K562 (cell line): ENCODE measurements at regions not wholly inside any gene's neighbourhood (a gene's known extent, or its start where the extent isn't known, plus 50 kb on each side); places are given as distances from the start of the nearest gene placed in this dataset.

ENCODE experiments used
- ATAC-seq: fragments of 200-7000 bp; cut with Tn5 transposase; 3 replicates; pipeline ENCODE4 v1.9.1; 2020; ENCODE audit warnings: moderate library complexity
- BruUV-seq: library from RNA; stranded (reverse); fragments of 400-500 nt; replicated peaks from 2 replicates; lab custom pipeline; 2021; lab: Mats Ljungman, UMichigan
- CTCF ChIA-PET: fragments of 300-600 bp; formaldehyde crosslinking; extraction: SDS; loops from one replicate; lab custom pipeline; 2021; ENCODE audit warnings: low intra/inter-chr PET ratio; lab: Yijun Ruan, JAX
- POLR2A ChIA-PET: fragments of 300-600, 350-650 bp; sonication (Branson Sonifier 250); formaldehyde crosslinking; extraction: SDS; loops from one replicate; lab custom pipeline; 2021; ENCODE audit warnings: antibody characterized with exemption, inconsistent platforms; lab: Yijun Ruan, JAX
- DNase-seq, 4 experiments: peaks; one replicate each; pipeline versions ENCODE4 v3.0.0 to v3.0.0-alpha.2; 2011 to 2018; ENCODE audit warnings: low spot score in 3 of 4, mixed read lengths in 3 of 4; ENCODE audit errors: extremely low read depth in 1 of 4
- FAIRE-seq: peaks from 2 replicates; lab custom pipeline; 2011; peaks lifted over from hg19 to GRCh38; lab: Jason Lieb, UNC
- H2AFZ ChIP-seq: 2 replicates; pipeline ENCODE4 v1.6.0; 2011; ENCODE audit warnings: low read depth, low read length, control low read depth, inconsistent platforms
- H3K27ac ChIP-seq: fragments of 200-600 bp; 3 replicates; pipeline ENCODE4 v1.8.0; 2011; ENCODE audit warnings: low read depth, mild to moderate bottlenecking, control low read depth, inconsistent platforms, low read length, moderate library complexity, mixed read lengths; ENCODE audit errors: extremely low read depth
- H3K27me3 ChIP-seq, 2 experiments: fragments of 300-600 bp in 1 of 2; 2 replicates in 1 of 2; 3 replicates in 1 of 2; pipeline versions ENCODE4 v1.6.0 to v1.8.0; 2011; ENCODE audit warnings: inconsistent platforms in 2 of 2, low read length in 2 of 2, mild to moderate bottlenecking in 1 of 2, mixed read lengths in 1 of 2, moderate library complexity in 1 of 2; ENCODE audit not compliant: control insufficient read depth in 2 of 2, insufficient read depth in 2 of 2
- H3K36me3 ChIP-seq: fragments of 300-600 bp; 3 replicates; pipeline ENCODE4 v1.8.0; 2011; ENCODE audit warnings: mild to moderate bottlenecking, low read length, inconsistent platforms; ENCODE audit not compliant: control insufficient read depth, insufficient read depth
- H3K4me1 ChIP-seq, 2 experiments: fragments of 200-600 bp in 1 of 2; replicated peaks in 1 of 2; 2 replicates in 1 of 2; 3 replicates in 1 of 2; pipeline versions ENCODE4 v1.5.1 to v1.8.0; 2011; ENCODE audit warnings: inconsistent platforms in 2 of 2, low read length in 2 of 2, mild to moderate bottlenecking in 1 of 2, mixed read lengths in 1 of 2, moderate library complexity in 1 of 2; ENCODE audit not compliant: control insufficient read depth in 2 of 2, insufficient read depth in 2 of 2
- H3K4me2 ChIP-seq: 2 replicates; pipeline ENCODE4 v1.6.1; 2011; ENCODE audit warnings: low read length, control low read depth, inconsistent platforms, mixed read lengths; ENCODE audit not compliant: insufficient read depth
- H3K4me3 ChIP-seq: fragments of 200-600 bp; sonication (generic), shearing (Covaris generic); 2 replicates; pipeline ENCODE4 v1.5.1; 2016; ENCODE audit warnings: control low read depth, inconsistent platforms
- H3K79me2 ChIP-seq: fragments of 200-600 bp; 3 replicates; pipeline ENCODE4 v1.8.0; 2011; ENCODE audit warnings: low read length, inconsistent platforms; ENCODE audit not compliant: control insufficient read depth, insufficient read depth
- H3K9ac ChIP-seq, 2 experiments: 2 replicates each; pipeline versions ENCODE4 v1.6.0 to v1.6.1; 2011; ENCODE audit warnings: low read depth in 2 of 2, low read length in 2 of 2, control low read depth in 1 of 2, inconsistent platforms in 1 of 2, mild to moderate bottlenecking in 1 of 2, mixed read lengths in 1 of 2; ENCODE audit not compliant: insufficient read depth in 1 of 2
- H3K9me1 ChIP-seq: one replicate; pipeline ENCODE4 v1.6.0; 2011; ENCODE audit warnings: inconsistent platforms, mild to moderate bottlenecking, low read length, moderate library complexity; ENCODE audit not compliant: control insufficient read depth, insufficient read depth
- H3K9me3 ChIP-seq: replicated peaks from 2 replicates; pipeline ENCODE4 v1.5.1; 2011; ENCODE audit warnings: low read depth, low read length, inconsistent platforms; ENCODE audit not compliant: control insufficient read depth, insufficient read depth
- H4K20me1 ChIP-seq: replicated peaks from 2 replicates; pipeline ENCODE4 v1.6.1; 2011; ENCODE audit warnings: low read length, inconsistent platforms, mixed read lengths; ENCODE audit not compliant: control insufficient read depth, insufficient read depth
- ETV1 ChIP-seq: fragments of 450-650 bp; conservative IDR thresholded peaks from 2 replicates; pipeline ENCODE4 v1.6.1; 2016; ENCODE audit warnings: missing genetic modification characterization, control low read depth, low read depth, missing compliant biosample characterization
- FOXJ3 ChIP-seq: sonication (generic); formaldehyde crosslinking; IDR thresholded peaks from 2 replicates; pipeline ENCODE4 v1.4.0; 2020; ENCODE audit warnings: mild to moderate bottlenecking, missing genetic modification reagents
- GABPB1 ChIP-seq: sonication (generic); formaldehyde crosslinking; IDR thresholded peaks from 2 replicates; pipeline ENCODE4 v1.8.0; 2022; ENCODE audit warnings: mild to moderate bottlenecking, missing genetic modification reagents
- HDAC6 ChIP-seq: IDR thresholded peaks from 2 replicates; pipeline ENCODE4 v1.6.1; 2012; ENCODE audit warnings: low read depth, mild to moderate bottlenecking, control low read depth, inconsistent platforms, low read length, moderate library complexity
- L3MBTL2 ChIP-seq: fragments of 450-650 bp; IDR thresholded peaks from 2 replicates; pipeline ENCODE4 v1.6.1; 2016; ENCODE audit warnings: mild to moderate bottlenecking, moderate library complexity
- LARP7 ChIP-seq: fragments of 450-650 bp; IDR thresholded peaks from 2 replicates; pipeline ENCODE4 v1.6.1; 2016
- MCM3 ChIP-seq: fragments of 450-650 bp; IDR thresholded peaks from 2 replicates; pipeline ENCODE4 v1.6.1; 2016
- MYBL2 ChIP-seq, 2 experiments: fragments of 450-650 bp in 1 of 2; sonication (generic) in 1 of 2; formaldehyde crosslinking in 1 of 2; IDR thresholded peaks; 2 replicates each; pipeline versions ENCODE4 v1.6.1 to v1.8.1; 2017 to 2022; ENCODE audit warnings: borderline replicate concordance in 1 of 2, inconsistent platforms in 1 of 2, low read depth in 1 of 2, mild to moderate bottlenecking in 1 of 2, missing genetic modification reagents in 1 of 2, moderate library complexity in 1 of 2
- NFE2L1 ChIP-seq: fragments of 450-650 bp; IDR thresholded peaks from 2 replicates; pipeline ENCODE4 v1.6.1; 2016; ENCODE audit warnings: missing genetic modification characterization, low read depth, mild to moderate bottlenecking, missing compliant biosample characterization, moderate library complexity, borderline replicate concordance
- SIX5 ChIP-seq, 2 experiments: IDR thresholded peaks; 2 replicates each; pipeline ENCODE4 v1.6.1; 2011; ENCODE audit warnings: low read length in 2 of 2, borderline replicate concordance in 1 of 2, low read depth in 1 of 2, mild to moderate bottlenecking in 1 of 2, moderate library complexity in 1 of 2; ENCODE audit not compliant: insufficient read depth in 1 of 2
- SRF ChIP-seq, 2 experiments: fragments of 250-450, 450-650 bp in 1 of 2; sonication (Bioruptor Pico) in 1 of 2; sonication (generic) in 1 of 2; formaldehyde crosslinking; IDR thresholded peaks; 2 replicates each; pipeline versions ENCODE4 v1.5.0 to v1.5.1; 2020 to 2022; ENCODE audit warnings: mild to moderate bottlenecking in 1 of 2, missing genetic modification reagents in 1 of 2
- TARDBP ChIP-seq: fragments of 450-650 bp; IDR thresholded peaks from 2 replicates; pipeline ENCODE4 v1.6.1; 2016
- TBP ChIP-seq: optimal IDR thresholded peaks from 2 replicates; pipeline ENCODE3; 2011; ENCODE audit warnings: low read depth, low read length, improper control_type of control experiment
- TFE3 ChIP-seq: fragments of 450-650 bp; formaldehyde crosslinking; IDR thresholded peaks from 2 replicates; pipeline ENCODE4 v1.4.0; 2020; ENCODE audit warnings: mild to moderate bottlenecking, mixed read lengths
- ZBTB26 ChIP-seq: fragments of 450-650 bp; formaldehyde crosslinking; IDR thresholded peaks from 2 replicates; pipeline ENCODE4 v1.4.0; 2022; ENCODE audit warnings: missing genetic modification characterization
- WGBS: fragments of 100-300 bp; shearing (Covaris generic); methylation state at CpG from one replicate; pipeline ENCODE4 v1.1.6; 2016; ENCODE audit warnings: low coverage, mixed read lengths; ENCODE audit not compliant: insufficient coverage; ENCODE audit errors: missing lambda C conversion rate; 5-methylcytosine and 5-hydroxymethylcytosine counted together
- in situ Hi-C: fragments of 300-500 bp; cut with MboI; formaldehyde crosslinking; loops from 4 replicates; pipeline ENCODE4 v1.15.0; 2018; ENCODE audit warnings: inconsistent platforms, mixed read lengths
- intact Hi-C: fragments of 100-400 bp; cut with micrococcal nuclease; formaldehyde crosslinking; loops from 2 replicates; pipeline ENCODE4 v1.14.2; 2022

DNA sequence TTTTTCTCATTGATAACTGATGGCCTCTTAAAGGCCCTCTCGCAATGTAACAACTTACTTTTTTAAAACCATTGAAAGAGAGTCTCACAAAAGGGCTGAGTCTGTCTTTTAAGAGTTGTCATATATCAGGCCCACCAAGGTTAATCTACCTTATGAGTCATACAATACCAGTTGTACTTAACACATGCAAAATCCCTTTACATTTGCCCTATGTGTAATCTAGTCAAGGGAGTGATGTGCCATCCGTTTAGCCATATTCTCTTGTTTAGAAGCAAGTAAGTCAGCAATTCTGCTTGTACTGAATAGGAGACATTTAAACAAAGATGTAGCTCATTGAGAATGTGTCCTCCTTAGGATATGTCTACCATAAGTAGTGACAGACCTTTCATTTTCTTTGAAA, 143.7 kb downstream of the TENT5A start:
- no peak for DNase-seq
- Histone ChIP-seq H3K4me1 (no peaks in the 10 kb centered on the region), H3K79me2 (no peaks in the 10 kb centered on the region), H3K27ac (no peak overlapping the region), H3K36me3 (no peaks in the 10 kb centered on the region), H3K4me2 (no peak overlapping the region), H3K9me3 (no peaks in the 10 kb centered on the region), H3K27me3 (no peaks in the 10 kb centered on the region), H3K4me3 (no peak overlapping the region), H4K20me1 (no peaks in the 10 kb centered on the region), H2AFZ (no peak overlapping the region), H3K9me1 (no peaks in the 10 kb centered on the region), H3K9ac (no peak overlapping the region)
- in situ Hi-C loops (no loop called here), intact Hi-C loops (no loop called here)
- no TSS peak for BruUV-seq
- FAIRE-seq: no peak
- TF ChIP-seq GABPB1 (CRISPR knock-in tag): no peak
- no peak for TF ChIP-seq LARP7
- no peak for TF ChIP-seq FOXJ3 (CRISPR knock-in tag)
- no peak for TF ChIP-seq TARDBP
- TF ChIP-seq MCM3: no peak
- TF ChIP-seq L3MBTL2: no peak
- TF ChIP-seq NFE2L1 (tag): no peak
- no peak for TF ChIP-seq ZBTB26 (CRISPR knock-in tag)
- TF ChIP-seq SRF (CRISPR knock-in tag; IDR thresholded peaks at IDR 0.05): no peak
- TF ChIP-seq ETV1 (tag): no peak
- no peak for TF ChIP-seq MYBL2 (IDR thresholded peaks at IDR 0.05; ENCODE audit: low read depth)
- TF ChIP-seq MYBL2 (CRISPR knock-in tag; IDR thresholded peaks at IDR 0.05; ENCODE audit: borderline replicate concordance): no peak
- no peak for TF ChIP-seq HDAC6
- TF ChIP-seq SIX5 (IDR thresholded peaks at IDR 0.05; ENCODE audit: borderline replicate concordance in 1 of 2, insufficient read depth in 1 of 2, low read depth in 1 of 2, low read length in 2 of 2): no peak
- no peak for TF ChIP-seq TBP
- TF ChIP-seq TFE3 (CRISPR knock-in tag): no peak
- ChIA-PET POLR2A (no interaction called here), CTCF (no interaction called here)
- WGBS: 4% methylated on average over 2 of the region's 2 CpGs
- ATAC-seq: no peak
